NCI-H2171 (cell line): ENCODE measurements at regions not wholly inside any gene's neighbourhood (a gene's known extent, or its start where the extent isn't known, plus 50 kb on each side); places are given as distances from the start of the nearest gene placed in this dataset.
"Not testable (repeated sequence)": the region's sequence is repeated elsewhere in the genome, so short reads cannot be mapped to it uniquely, and the experiment has no call there.

Experiments
- DNase-seq: peaks from one replicate; lab custom pipeline; 2025; lab: John Stamatoyannopoulos, UW

GRCh38 chr3:177852001-177852807, 654.9 kb upstream of the TBL1XR1 start:
- no peak for DNase-seq

- DNase-seq = no peak
Observed at GRCh38 chr3:177855021-177855420, 657.7 kb upstream of the TBL1XR1 start.

GRCh38 chr3:177860184-177860583, 662.9 kb upstream of the TBL1XR1 start:
- no peak for DNase-seq

- no peak for DNase-seq
Observed at GRCh38 chr3:177862962-177863491, 665.7 kb upstream of the TBL1XR1 start.

- not testable (repeated sequence) for DNase-seq
Observed at GRCh38 chr3:177871267-177871666, 665.0 kb upstream of the KCNMB2 start.

GRCh38 chr3:177878192-177878591, 658.0 kb upstream of the KCNMB2 start:
- no peak for DNase-seq

GRCh38 chr3:177878957-177879356, 657.3 kb upstream of the KCNMB2 start:
- no peak for DNase-seq

- DNase-seq = no peak
Observed at GRCh38 chr3:177881351-177881750, 654.9 kb upstream of the KCNMB2 start.

GRCh38 chr3:177882124-177882648, 654.0 kb upstream of the KCNMB2 start:
- no peak for DNase-seq

- no peak for DNase-seq
Observed at GRCh38 chr3:177883091-177883490, 653.1 kb upstream of the KCNMB2 start.

GRCh38 chr3:177883957-177884356, 652.3 kb upstream of the KCNMB2 start:
- no peak for DNase-seq

GRCh38 chr3:177885063-177885462, 651.2 kb upstream of the KCNMB2 start:
- no peak for DNase-seq

- DNase-seq = no peak
Observed at GRCh38 chr3:177886501-177886900, 649.7 kb upstream of the KCNMB2 start.

GRCh38 chr3:177887475-177887874, 648.8 kb upstream of the KCNMB2 start:
- DNase-seq = no peak

- no peak for DNase-seq
Observed at GRCh38 chr3:177889161-177889560, 647.1 kb upstream of the KCNMB2 start.

- no peak for DNase-seq
Observed at GRCh38 chr3:177889652-177890358, 646.4 kb upstream of the KCNMB2 start.

GRCh38 chr3:177890359-177890683, 645.9 kb upstream of the KCNMB2 start:
- DNase-seq = no peak

- DNase-seq = not testable (repeated sequence)
Observed at GRCh38 chr3:177891569-177891968, 644.7 kb upstream of the KCNMB2 start.

- DNase-seq = no peak
Observed at GRCh38 chr3:177893331-177893730, 642.9 kb upstream of the KCNMB2 start.

- DNase-seq = no peak
Observed at GRCh38 chr3:177894081-177894728, 642.0 kb upstream of the KCNMB2 start.

GRCh38 chr3:177898185-177898584, 638.1 kb upstream of the KCNMB2 start:
- DNase-seq = no peak

GRCh38 chr3:177899275-177900067, 636.8 kb upstream of the KCNMB2 start:
- no peak for DNase-seq
